A673 (cell line): ENCODE measurements at regions not wholly inside any gene's neighbourhood (a gene's known extent, or its start where the extent isn't known, plus 50 kb on each side); places are given as distances from the start of the nearest gene placed in this dataset.

Experiments
- BruUV-seq: library from RNA; stranded (reverse); fragments of 400-500 nt; replicated peaks from 2 replicates; lab custom pipeline; 2021; lab: Mats Ljungman, UMichigan
- CTCF ChIA-PET: fragments of 300-600 bp; sonication (Branson Sonifier 250); formaldehyde crosslinking; loops from one replicate; lab custom pipeline; 2022; ENCODE audit warnings: antibody characterized with exemption; lab: Charles Lee
- POLR2A ChIA-PET: fragments of 300-600 bp; sonication (Branson Sonifier 250); formaldehyde crosslinking; loops from one replicate; lab custom pipeline; 2022; ENCODE audit warnings: antibody characterized with exemption; ENCODE audit not compliant: low non-redundant PET; lab: Charles Lee
- DNase-seq: peaks from one replicate; pipeline ENCODE4 v3.0.0-alpha.2; 2015; ENCODE audit warnings: low spot score
- H3K27ac ChIP-seq: fragments of 200-600 bp; sonication (generic); 2 replicates; pipeline ENCODE4 v1.5.1; 2016; ENCODE audit warnings: mixed run types, low read depth, mild to moderate bottlenecking, mixed read lengths, antibody characterized with exemption, low read length; ENCODE audit not compliant: poor library complexity, severe bottlenecking
- H3K27me3 ChIP-seq: fragments of 200-600 bp; sonication (generic); replicated peaks from 2 replicates; pipeline ENCODE4 v1.6.1; 2017; ENCODE audit warnings: mixed run types, low read depth, mild to moderate bottlenecking, mixed read lengths, antibody characterized with exemption, low read length; ENCODE audit not compliant: insufficient read depth, poor library complexity
- H3K36me3 ChIP-seq: fragments of 200-600 bp; sonication (generic); 2 replicates; pipeline ENCODE4 v1.6.1; 2016; ENCODE audit warnings: mixed run types, mild to moderate bottlenecking, mixed read lengths, antibody characterized with exemption, low read length; ENCODE audit not compliant: insufficient read depth, poor library complexity, severe bottlenecking
- H3K4me1 ChIP-seq: fragments of 200-600 bp; sonication (generic); 2 replicates; pipeline ENCODE4 v1.6.1; 2017; ENCODE audit warnings: mixed run types, mild to moderate bottlenecking, mixed read lengths, antibody characterized with exemption, low read length; ENCODE audit not compliant: insufficient read depth, poor library complexity, severe bottlenecking
- H3K4me3 ChIP-seq: fragments of 200-600 bp; sonication (generic); 2 replicates; pipeline ENCODE4 v1.5.1; 2016; ENCODE audit warnings: low read depth, mixed run types, mild to moderate bottlenecking, mixed read lengths, low read length; ENCODE audit not compliant: poor library complexity, severe bottlenecking
- H3K9me3 ChIP-seq: fragments of 200-600 bp; sonication (generic); 2 replicates; pipeline ENCODE4 v1.6.1; 2016; ENCODE audit warnings: mixed run types, low read depth, mild to moderate bottlenecking, mixed read lengths, antibody characterized with exemption, low read length; ENCODE audit not compliant: poor library complexity, severe bottlenecking
- CTCF ChIP-seq: fragments of 300-800, 200-600 bp; sonication (generic); conservative IDR thresholded peaks from 2 replicates; pipeline ENCODE4 v1.5.1; 2017; ENCODE audit warnings: low read depth, mild to moderate bottlenecking, antibody characterized with exemption, low read length, moderate library complexity, mixed read lengths
- EZH2 ChIP-seq: fragments of 200-600 bp; sonication (generic); IDR thresholded peaks from 2 replicates; pipeline ENCODE4 v1.6.1; 2017; ENCODE audit warnings: borderline replicate concordance, low read depth, mild to moderate bottlenecking, mixed read lengths, antibody characterized with exemption, low read length; ENCODE audit not compliant: poor library complexity, severe bottlenecking
- intact Hi-C: fragments of 100-400 bp; cut with micrococcal nuclease; formaldehyde crosslinking; loops from one replicate; pipeline ENCODE4 v1.10.0; 2022; ENCODE audit not compliant: unreplicated experiment

- ChIA-PET CTCF (no interaction called here), POLR2A (no interaction called here)
- no TSS peak for BruUV-seq
- no peak overlapping the region for H3K4me3 ChIP-seq
- no peaks in the 10 kb centered on the region for H3K9me3 ChIP-seq
- H3K4me1 ChIP-seq: peaks cover 28% of the 10 kb centered on the region
- DNase-seq: no peak
- intact Hi-C loops: no loop called here
- TF ChIP-seq EZH2 (no peak), CTCF (no peak)
- H3K27ac ChIP-seq: no peak overlapping the region
- no peaks in the 10 kb centered on the region for H3K36me3 ChIP-seq
- no peaks in the 10 kb centered on the region for H3K27me3 ChIP-seq
These were observed 52.3 kb downstream of the MRPL57 start for GRCh38 chr13:21228738-21229137.

GRCh38 chr13:21229241-21230024, 53.0 kb downstream of the MRPL57 start:
- no peak overlapping the region for H3K27ac ChIP-seq
- H3K9me3 ChIP-seq: no peaks in the 10 kb centered on the region
- intact Hi-C loops: no loop called here
- H3K4me1 ChIP-seq: peaks cover 35% of the 10 kb centered on the region
- H3K4me3 ChIP-seq: no peak overlapping the region
- TF ChIP-seq EZH2 (no peak), CTCF (no peak)
- no TSS peak for BruUV-seq
- ChIA-PET POLR2A (no interaction called here), CTCF (no interaction called here)
- DNase-seq: no peak
- no peaks in the 10 kb centered on the region for H3K27me3 ChIP-seq
- H3K36me3 ChIP-seq: no peaks in the 10 kb centered on the region

GRCh38 chr13:21230516-21230915, 54.1 kb downstream of the MRPL57 start:
- ChIA-PET POLR2A (interaction anchor here (0.6 to 0.7 kb wide), 2 partner anchors 41 to 354 kb away, joined by 3 to 5 read pairs; no protein-coding TSS in a partner anchor), CTCF (no interaction called here)
- no peaks in the 10 kb centered on the region for H3K9me3 ChIP-seq
- H3K4me3 ChIP-seq: no peak overlapping the region
- no peak overlapping the region for H3K27ac ChIP-seq
- no peak for DNase-seq
- peaks cover 43% of the 10 kb centered on the region for H3K4me1 ChIP-seq
- intact Hi-C loops: no loop called here
- no peaks in the 10 kb centered on the region for H3K36me3 ChIP-seq
- BruUV-seq: no TSS peak
- TF ChIP-seq CTCF (no peak), EZH2 (no peak)
- H3K27me3 ChIP-seq: no peaks in the 10 kb centered on the region
